B cell (primary cell): ENCODE measurements at regions not wholly inside any gene's neighbourhood (a gene's known extent, or its start where the extent isn't known, plus 50 kb on each side); places are given as distances from the start of the nearest gene placed in this dataset.

ENCODE experiments used
- ATAC-seq: fragments of 200-7000 bp; cut with Tn5 transposase; one replicate; pipeline ENCODE4 v1.10.0; 2021; ENCODE audit warnings: low read depth, mild to moderate bottlenecking, moderate number of reproducible peaks, moderate library complexity
- CTCF ChIA-PET: fragments of 350-600 bp; sonication (Branson Sonifier 250); formaldehyde crosslinking; loops from one replicate; lab custom pipeline; 2021; ENCODE audit warnings: antibody characterized with exemption, inconsistent platforms; lab: Charles Lee
- POLR2A ChIA-PET: fragments of 350-600 bp; sonication (Branson Sonifier 250); formaldehyde crosslinking; loops from one replicate; lab custom pipeline; 2021; ENCODE audit warnings: antibody characterized with exemption; lab: Charles Lee
- DNase-seq: peaks from one replicate; pipeline ENCODE4 v3.0.0; 2013
- H2AFZ ChIP-seq: 2 replicates; pipeline ENCODE4 v1.6.1; 2012; ENCODE audit warnings: mild to moderate bottlenecking, low read depth, low read length; ENCODE audit not compliant: insufficient read depth, poor library complexity, severe bottlenecking
- H3K27ac ChIP-seq, 2 donors: 1 replicate in 1 of 2; 2 replicates in 1 of 2; pipeline ENCODE4 v1.5.1; 2012 to 2013; ENCODE audit warnings: low read length in 2 of 2, mild to moderate bottlenecking in 2 of 2, moderate library complexity in 1 of 2
- H3K27me3 ChIP-seq, 4 experiments: fragments of 200-600 bp in 1 of 4; sonication (generic) in 1 of 4; replicated peaks in 1 of 4; 1 replicate in 2 of 4; 2 replicates in 2 of 4; pipeline versions ENCODE4 v1.6.1 to v1.7.0; 2013 to 2016; ENCODE audit warnings: low read length in 3 of 4, mild to moderate bottlenecking in 2 of 4, mixed read lengths in 1 of 4, moderate library complexity in 1 of 4; ENCODE audit not compliant: insufficient read depth in 4 of 4, control insufficient read depth in 3 of 4; ENCODE audit errors: control extremely low read depth in 1 of 4
- H3K36me3 ChIP-seq, 2 experiments: replicated peaks in 1 of 2; 1 replicate in 1 of 2; 2 replicates in 1 of 2; pipeline versions ENCODE4 v1.6.1 to v1.7.1; 2013; ENCODE audit warnings: low read length in 1 of 2; ENCODE audit not compliant: insufficient read depth in 2 of 2, control insufficient read depth in 1 of 2; ENCODE audit errors: control extremely low read depth in 1 of 2, extremely low read depth in 1 of 2
- H3K4me1 ChIP-seq, 2 donors: fragments of 200-600 bp in 1 of 2; sonication (generic) in 1 of 2; 1 replicate in 1 of 2; 2 replicates in 1 of 2; pipeline versions ENCODE4 v1.5.1 to v1.6.1; 2013 to 2017; ENCODE audit warnings: low read length in 2 of 2; ENCODE audit not compliant: control insufficient read depth in 2 of 2, insufficient read depth in 2 of 2
- H3K4me2 ChIP-seq: replicated peaks from 2 replicates; pipeline ENCODE3; 2012; ENCODE audit warnings: mild to moderate bottlenecking, low read depth, low read length; ENCODE audit not compliant: poor library complexity, severe bottlenecking
- H3K4me3 ChIP-seq, 5 experiments: fragments of 200-600 bp in 1 of 5; sonication (generic) in 1 of 5; 1 replicate in 3 of 5; 2 replicates in 2 of 5; pipeline versions ENCODE4 v1.5.1 to v1.7.0; 2011 to 2016; ENCODE audit warnings: low read length in 4 of 5, mild to moderate bottlenecking in 4 of 5, low read depth in 2 of 5, control low read depth in 1 of 5, moderate library complexity in 1 of 5; ENCODE audit not compliant: insufficient read depth in 1 of 5; ENCODE audit errors: control extremely low read depth in 1 of 5, extremely low read depth in 1 of 5
- H3K79me2 ChIP-seq: fragments of 200-600 bp; sonication (generic); one replicate; pipeline ENCODE4 v1.6.0; 2016; ENCODE audit warnings: low read length; ENCODE audit not compliant: control insufficient read depth, insufficient read depth
- H3K9ac ChIP-seq: fragments of 200-600 bp; sonication (generic); 2 replicates; pipeline ENCODE4 v1.6.1; 2017; ENCODE audit warnings: mild to moderate bottlenecking, low read length, moderate library complexity
- H3K9me3 ChIP-seq, 3 donors: one replicate each; pipeline versions ENCODE4 v1.6.1 to v1.7.1; 2013; ENCODE audit warnings: low read length in 2 of 3; ENCODE audit not compliant: control insufficient read depth in 2 of 3, insufficient read depth in 1 of 3; ENCODE audit errors: control extremely low read depth in 1 of 3
- H4K20me1 ChIP-seq: 2 replicates; pipeline ENCODE4 v1.6.0; 2012; ENCODE audit warnings: mild to moderate bottlenecking, low read length; ENCODE audit not compliant: insufficient read depth, control insufficient read depth, poor library complexity, severe bottlenecking
- H3K27ac Mint-ChIP-seq: one replicate; pipeline ENCODE4 v1.8.0; 2021; ENCODE audit warnings: mixed read lengths
- H3K27me3 Mint-ChIP-seq: one replicate; pipeline ENCODE4 v1.8.0; 2021; ENCODE audit warnings: mixed read lengths
- H3K4me1 Mint-ChIP-seq: one replicate; pipeline ENCODE4 v1.8.0; 2021; ENCODE audit warnings: mixed read lengths
- H3K4me3 Mint-ChIP-seq: one replicate; pipeline ENCODE4 v1.8.0; 2021; ENCODE audit warnings: mixed read lengths
- H3K9me3 Mint-ChIP-seq: one replicate; pipeline ENCODE4 v1.8.0; 2022; ENCODE audit warnings: mixed read lengths; ENCODE audit not compliant: insufficient read depth
- EZH2 ChIP-seq: IDR thresholded peaks from 2 replicates; pipeline ENCODE4 v1.6.1; 2012; ENCODE audit warnings: borderline replicate concordance, low read depth, mild to moderate bottlenecking, moderate library complexity, low read length; ENCODE audit not compliant: insufficient read depth, poor library complexity, severe bottlenecking
- WGBS: methylation state at CpG from one replicate; pipeline ENCODE4 v1.1.5; 2013; ENCODE audit warnings: missing lambda C conversion rate; ENCODE audit not compliant: insufficient coverage; 5-methylcytosine and 5-hydroxymethylcytosine counted together
- intact Hi-C: fragments of 100-400 bp; cut with micrococcal nuclease; formaldehyde crosslinking; loops from one replicate; pipeline ENCODE4 v1.10.0; 2022
- TF ChIP-seq, protein P1 (sequence below): fragments of 200-600 bp; IDR thresholded peaks from one replicate; pipeline ENCODE4 v1.8.0; 2022; ENCODE audit warnings: antibody characterized with exemption, mild to moderate bottlenecking

DNA sequence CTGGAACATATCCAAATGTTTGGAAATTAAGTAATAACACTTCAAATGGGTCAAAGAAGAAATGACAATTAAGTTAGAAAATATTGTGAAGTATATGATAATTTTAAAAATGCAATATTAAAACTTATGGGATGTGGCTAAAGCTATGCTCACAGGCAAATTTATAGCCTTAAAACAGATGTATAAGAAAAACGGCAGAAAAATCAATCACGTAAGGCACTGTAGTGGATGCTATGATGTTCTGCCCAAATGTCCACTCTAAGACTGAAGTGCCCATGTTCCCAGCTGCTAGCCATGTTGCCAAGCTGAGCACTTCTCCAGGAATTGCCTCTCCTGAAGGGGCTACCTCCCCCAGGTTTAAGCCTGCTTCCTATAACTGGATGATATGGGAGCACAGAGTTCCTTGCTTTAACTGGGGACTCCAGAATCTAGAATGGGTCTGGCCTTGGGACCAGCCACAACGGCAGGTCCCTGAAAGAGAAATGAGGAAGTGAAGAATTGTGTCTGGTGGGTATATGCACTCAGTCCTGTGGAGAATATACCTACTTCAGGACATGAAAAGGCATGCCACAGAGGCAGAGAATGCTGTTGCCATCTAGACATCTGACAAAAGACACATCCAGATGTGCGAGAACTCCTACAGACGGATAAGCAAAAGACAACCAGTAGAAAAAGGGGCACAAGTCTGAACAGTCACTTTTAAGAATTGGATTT is 78.2 kb upstream of the RXRA start:
- Histone ChIP-seq H3K4me1 (peaks cover 29 to 44% of the 10 kb centered on the region in 2 donors), H3K27me3 (peaks cover 0 to 3% (median 0%) of the 10 kb centered on the region in 4 experiments), H3K27ac (no peak overlapping the region), H3K9ac (no peak overlapping the region), H3K4me2 (no peak overlapping the region), H4K20me1 (no peaks in the 10 kb centered on the region), H3K79me2 (no peaks in the 10 kb centered on the region), H2AFZ (no peak overlapping the region), H3K36me3 (no peaks in the 10 kb centered on the region), H3K4me3 (no peak overlapping the region), H3K9me3 (peaks cover 0 to 31% (median 15%) of the 10 kb centered on the region in 3 donors)
- Mint-ChIP-seq H3K4me1 (peaks cover 36% of the 10 kb centered on the region), H3K9me3 (peaks cover 9% of the 10 kb centered on the region), H3K27ac (no peak overlapping the region), H3K4me3 (no peak overlapping the region), H3K27me3 (no peaks in the 10 kb centered on the region)
- intact Hi-C loops: no loop called here
- TF ChIP-seq, protein P1, sequence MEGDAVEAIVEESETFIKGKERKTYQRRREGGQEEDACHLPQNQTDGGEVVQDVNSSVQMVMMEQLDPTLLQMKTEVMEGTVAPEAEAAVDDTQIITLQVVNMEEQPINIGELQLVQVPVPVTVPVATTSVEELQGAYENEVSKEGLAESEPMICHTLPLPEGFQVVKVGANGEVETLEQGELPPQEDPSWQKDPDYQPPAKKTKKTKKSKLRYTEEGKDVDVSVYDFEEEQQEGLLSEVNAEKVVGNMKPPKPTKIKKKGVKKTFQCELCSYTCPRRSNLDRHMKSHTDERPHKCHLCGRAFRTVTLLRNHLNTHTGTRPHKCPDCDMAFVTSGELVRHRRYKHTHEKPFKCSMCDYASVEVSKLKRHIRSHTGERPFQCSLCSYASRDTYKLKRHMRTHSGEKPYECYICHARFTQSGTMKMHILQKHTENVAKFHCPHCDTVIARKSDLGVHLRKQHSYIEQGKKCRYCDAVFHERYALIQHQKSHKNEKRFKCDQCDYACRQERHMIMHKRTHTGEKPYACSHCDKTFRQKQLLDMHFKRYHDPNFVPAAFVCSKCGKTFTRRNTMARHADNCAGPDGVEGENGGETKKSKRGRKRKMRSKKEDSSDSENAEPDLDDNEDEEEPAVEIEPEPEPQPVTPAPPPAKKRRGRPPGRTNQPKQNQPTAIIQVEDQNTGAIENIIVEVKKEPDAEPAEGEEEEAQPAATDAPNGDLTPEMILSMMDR: no peak
- no peak for TF ChIP-seq EZH2
- CTCF ChIA-PET: no interaction called here
- peak; percentile 43 for DNase-seq
- POLR2A ChIA-PET: no interaction called here
- WGBS: 62% methylated on average over 3 of the region's 5 CpGs
- no peak for ATAC-seq

DNA sequence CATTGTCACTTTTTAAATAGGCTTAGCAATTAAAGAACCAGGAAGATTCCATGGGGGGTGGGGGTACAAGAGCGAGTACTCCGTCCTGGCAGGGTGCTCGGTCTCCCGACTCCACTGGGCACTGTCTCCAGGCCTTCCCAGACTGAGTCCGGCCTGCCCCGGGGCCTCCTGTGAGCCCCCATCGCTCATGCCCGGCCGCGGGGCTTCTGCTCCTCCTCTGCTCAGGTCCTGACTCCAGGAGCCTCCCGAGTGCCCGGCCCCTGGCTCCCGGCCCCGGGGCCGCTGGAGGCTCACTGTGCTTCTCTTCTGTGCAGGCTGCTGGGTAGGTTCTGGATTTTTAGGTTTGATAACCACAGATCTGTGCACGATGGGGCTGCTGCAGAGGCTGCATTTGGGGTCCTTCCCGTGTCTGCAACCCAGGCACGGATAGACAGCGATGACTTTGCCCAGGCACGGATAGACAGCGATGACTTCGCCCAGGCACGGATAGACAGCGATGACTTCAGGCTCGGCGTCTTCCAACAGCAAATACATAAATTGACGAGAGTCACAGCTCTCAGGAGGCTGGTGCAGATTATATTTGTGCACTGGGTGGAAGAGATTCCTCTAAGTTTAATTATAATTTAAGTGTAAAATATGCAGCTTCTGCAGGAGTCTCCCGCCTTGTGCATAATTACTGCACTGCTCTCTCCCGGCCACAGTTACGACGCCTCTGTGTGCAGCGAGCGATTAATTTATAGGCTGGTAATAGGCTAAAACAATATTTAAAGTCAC is 74.8 kb upstream of the RXRA start:
- Histone ChIP-seq H3K79me2 (no peaks in the 10 kb centered on the region), H3K27ac (no peak overlapping the region), H3K4me1 (peaks cover 0 to 10% of the 10 kb centered on the region in 2 donors), H3K9me3 (peaks cover 0 to 21% (median 15%) of the 10 kb centered on the region in 3 donors), H3K4me3 (no peak overlapping the region), H3K27me3 (peaks cover 0 to 3% (median 1%) of the 10 kb centered on the region in 4 experiments), H3K9ac (no peak overlapping the region), H3K4me2 (no peak overlapping the region), H2AFZ (no peak overlapping the region), H4K20me1 (no peaks in the 10 kb centered on the region), H3K36me3 (no peaks in the 10 kb centered on the region)
- intact Hi-C loops: no loop called here
- Mint-ChIP-seq H3K4me3 (no peak overlapping the region), H3K27me3 (peaks cover 3% of the 10 kb centered on the region), H3K27ac (no peak overlapping the region), H3K4me1 (peaks cover 6% of the 10 kb centered on the region), H3K9me3 (peaks cover 8% of the 10 kb centered on the region)
- 92% methylated on average over 16 of the region's 33 CpGs for WGBS
- CTCF ChIA-PET: no interaction called here
- TF ChIP-seq, protein P1: no peak
- TF ChIP-seq EZH2: no peak
- ATAC-seq: no peak
- POLR2A ChIA-PET: no interaction called here
- DNase-seq: no peak
